ENCODE measurements at regions not wholly inside any gene's neighbourhood (a gene's known extent, or its start where the extent isn't known, plus 50 kb on each side); places are given as distances from the start of the nearest gene placed in this dataset.

DNA sequence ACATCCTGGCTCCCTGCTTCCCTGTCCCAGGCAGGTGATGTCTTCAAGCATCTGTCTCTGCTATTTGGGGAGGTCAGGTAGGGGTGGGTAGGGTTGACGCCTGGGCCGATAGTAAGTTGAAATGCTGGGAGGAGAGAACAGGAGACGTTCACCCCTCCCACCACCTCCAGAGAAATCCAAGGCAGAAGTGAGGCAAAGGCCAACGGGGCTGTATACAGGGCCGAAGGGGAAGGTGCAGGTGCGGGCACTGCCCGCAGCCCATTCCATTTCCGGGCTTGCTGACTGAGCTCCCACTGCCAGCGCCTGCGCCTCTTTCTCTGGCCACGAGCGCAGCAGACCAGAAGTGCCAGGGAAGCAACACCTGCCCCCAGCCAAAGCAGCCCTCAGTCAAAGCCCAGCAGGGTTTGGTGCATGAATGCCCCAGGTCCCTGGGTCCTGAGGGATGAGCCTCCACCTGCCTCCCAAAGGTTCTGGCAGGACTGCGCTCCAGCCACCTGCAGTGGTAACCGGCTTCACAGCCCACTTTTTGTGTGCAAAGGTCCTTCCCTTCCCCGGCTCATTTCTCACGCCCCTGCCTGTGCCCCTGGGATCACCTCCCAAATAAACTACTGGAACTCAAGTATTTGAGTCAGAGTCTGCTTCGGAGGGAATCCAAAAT is 127.6 kb upstream of the TNRC6C start:
- TF ChIP-seq, protein P1, sequence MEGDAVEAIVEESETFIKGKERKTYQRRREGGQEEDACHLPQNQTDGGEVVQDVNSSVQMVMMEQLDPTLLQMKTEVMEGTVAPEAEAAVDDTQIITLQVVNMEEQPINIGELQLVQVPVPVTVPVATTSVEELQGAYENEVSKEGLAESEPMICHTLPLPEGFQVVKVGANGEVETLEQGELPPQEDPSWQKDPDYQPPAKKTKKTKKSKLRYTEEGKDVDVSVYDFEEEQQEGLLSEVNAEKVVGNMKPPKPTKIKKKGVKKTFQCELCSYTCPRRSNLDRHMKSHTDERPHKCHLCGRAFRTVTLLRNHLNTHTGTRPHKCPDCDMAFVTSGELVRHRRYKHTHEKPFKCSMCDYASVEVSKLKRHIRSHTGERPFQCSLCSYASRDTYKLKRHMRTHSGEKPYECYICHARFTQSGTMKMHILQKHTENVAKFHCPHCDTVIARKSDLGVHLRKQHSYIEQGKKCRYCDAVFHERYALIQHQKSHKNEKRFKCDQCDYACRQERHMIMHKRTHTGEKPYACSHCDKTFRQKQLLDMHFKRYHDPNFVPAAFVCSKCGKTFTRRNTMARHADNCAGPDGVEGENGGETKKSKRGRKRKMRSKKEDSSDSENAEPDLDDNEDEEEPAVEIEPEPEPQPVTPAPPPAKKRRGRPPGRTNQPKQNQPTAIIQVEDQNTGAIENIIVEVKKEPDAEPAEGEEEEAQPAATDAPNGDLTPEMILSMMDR (IDR thresholded peaks at IDR 0.05), result no peak
- TF ChIP-seq POLR2A (IDR thresholded peaks at IDR 0.05) (no peak), POLR2AphosphoS5 (IDR thresholded peaks at IDR 0.05) (no peak)

Measured in breast epithelium (tissue), 3 donors.